Omental fat pad (tissue), 3 donors: ENCODE measurements at regions not wholly inside any gene's neighbourhood (a gene's known extent, or its start where the extent isn't known, plus 50 kb on each side); places are given as distances from the start of the nearest gene placed in this dataset.
"Not testable (repeated sequence)": the region's sequence is repeated elsewhere in the genome, so short reads cannot be mapped to it uniquely, and the experiment has no call there.

ENCODE experiments used
- ATAC-seq: fragments of 150-250 bp; one replicate; pipeline ENCODE4 v1.9.1; 2016; ENCODE audit warnings: mild to moderate bottlenecking, moderate library complexity; ENCODE audit not compliant: low FRiP score
- DNase-seq: peaks from one replicate; pipeline ENCODE4 v3.0.0-alpha.2; 2019; ENCODE audit warnings: low spot score
- CTCF ChIP-seq, 3 donors: fragments of 450-650 bp; IDR thresholded peaks; one replicate each; pipeline ENCODE4 v1.5.1; 2016 to 2017; ENCODE audit warnings: antibody characterized with exemption in 3 of 3, mild to moderate bottlenecking in 3 of 3, moderate library complexity in 2 of 3

DNA sequence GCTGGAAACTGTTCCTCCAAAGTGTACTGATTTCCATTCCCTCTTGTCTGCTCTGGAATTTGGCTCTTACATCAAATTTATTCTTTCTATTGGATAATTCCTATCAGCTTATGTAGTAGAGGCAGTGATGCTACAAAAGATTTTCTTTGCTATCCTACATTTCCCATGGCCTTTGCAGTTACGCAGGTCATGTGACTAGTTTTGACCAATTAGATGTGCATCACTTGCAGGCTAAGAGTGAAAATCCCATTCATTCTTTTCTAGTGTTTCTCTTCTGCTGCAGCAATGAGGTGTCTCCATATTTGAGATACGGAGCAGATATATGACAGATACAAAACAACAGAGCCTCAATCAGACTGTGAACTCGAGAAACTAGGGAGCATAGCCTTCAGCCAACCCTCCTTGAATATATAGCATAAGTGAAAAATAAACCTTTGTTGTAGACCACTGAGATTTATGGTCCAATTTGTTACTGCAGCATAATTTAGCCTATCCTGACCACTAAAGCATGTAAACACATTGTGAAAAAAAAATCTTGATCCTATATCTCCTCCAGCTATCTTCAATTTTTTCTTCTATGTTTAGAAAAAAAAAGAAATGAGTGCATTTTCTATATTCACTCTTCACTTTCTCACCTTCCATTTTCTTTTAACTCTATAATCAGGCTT lies 102.0 kb downstream of the HNMT start:
- ATAC-seq (no peak), DNase-seq (no peak)
- TF ChIP-seq CTCF (IDR thresholded peaks at IDR 0.05): no peak

DNA sequence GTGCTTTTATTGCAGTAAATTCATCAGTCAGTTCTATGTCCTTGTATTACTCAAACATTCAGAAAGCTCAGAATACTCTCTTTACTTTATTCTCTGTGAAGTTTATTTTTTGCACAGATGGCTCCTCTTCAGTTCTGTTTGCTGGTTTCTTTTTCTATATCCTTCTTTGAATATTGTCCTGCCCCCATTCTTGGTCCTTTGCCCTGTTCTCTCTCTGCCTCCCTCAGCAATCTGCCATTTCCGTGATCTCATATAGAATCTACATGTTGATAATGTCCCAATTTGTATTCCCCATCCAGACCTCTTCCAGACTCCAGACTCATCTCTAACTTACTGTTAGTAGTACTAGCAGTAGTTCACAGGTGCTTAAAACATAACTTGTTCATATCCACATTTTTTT lies 102.6 kb downstream of the HNMT start:
- ATAC-seq (no peak), DNase-seq (no peak)
- no peak for TF ChIP-seq CTCF (IDR thresholded peaks at IDR 0.05)

- not testable (repeated sequence) for DNase-seq, ATAC-seq
These were observed 104.4 kb downstream of the HNMT start for GRCh38 chr2:138068669-138069068.

GRCh38 chr2:138071042-138071719 lies 106.9 kb downstream of the HNMT start:
- ATAC-seq, DNase-seq: not testable (repeated sequence)

GRCh38 chr2:138071720-138072719 lies 107.7 kb downstream of the HNMT start:
- ATAC-seq (no peak), DNase-seq (no peak)
- TF ChIP-seq CTCF (IDR thresholded peaks at IDR 0.05): no peak

DNA sequence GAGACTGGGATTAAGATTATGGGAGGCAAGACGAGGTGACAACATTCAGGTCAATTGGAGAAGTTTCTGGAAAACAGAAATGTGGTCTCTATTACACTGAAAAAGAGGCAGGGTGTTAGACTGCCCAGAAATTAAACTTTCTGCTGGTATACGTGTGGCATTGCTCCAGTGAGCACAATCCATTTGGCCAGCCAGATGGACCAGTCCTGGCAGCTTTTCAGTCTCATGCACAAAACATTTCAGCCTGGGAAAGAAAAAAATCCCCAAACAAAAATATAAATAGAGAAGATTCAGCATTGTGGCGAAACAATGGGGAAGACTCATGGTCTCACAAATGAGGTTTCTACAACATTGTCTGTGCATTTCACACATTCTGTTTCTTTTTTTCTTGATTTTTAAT lies 113.9 kb downstream of the HNMT start:
- no peak for TF ChIP-seq CTCF (IDR thresholded peaks at IDR 0.05)
- DNase-seq (no peak), ATAC-seq (no peak)

- no peak for TF ChIP-seq CTCF (IDR thresholded peaks at IDR 0.05)
- DNase-seq: no peak
- no peak for ATAC-seq
These were observed 115.7 kb downstream of the HNMT start for GRCh38 chr2:138079976-138080375.
